ENCODE measurements at regions not wholly inside any gene's neighbourhood (a gene's known extent, or its start where the extent isn't known, plus 50 kb on each side); places are given as distances from the start of the nearest gene placed in this dataset.
A peak's percentile ranks its signal among the peaks of the same experiment; 100 is the strongest.

- intact Hi-C loops (cut with DNase I), result no loop called here
- DNase-seq, result no peak
- no peak overlapping the region for H3K4me3 ChIP-seq
- no peak overlapping the region for H3K27ac ChIP-seq
- H3K9me3 ChIP-seq, result no peaks in the 10 kb centered on the region
- ATAC-seq, result no peak
- no peaks in the 10 kb centered on the region for H3K27me3 ChIP-seq
- TF ChIP-seq CTCF (IDR thresholded peaks at IDR 0.05), result no peak
- H3K36me3 ChIP-seq, result no peaks in the 10 kb centered on the region
- H3K4me1 ChIP-seq, result no peaks in the 10 kb centered on the region
Measured at GRCh38 chr11:22458161-22458560, 120.0 kb downstream of the SLC17A6 start.

GRCh38 chr11:22456993-22457762 lies 119.0 kb downstream of the SLC17A6 start:
- H3K4me1 ChIP-seq, result no peaks in the 10 kb centered on the region
- TF ChIP-seq CTCF (IDR thresholded peaks at IDR 0.05), result no peak
- H3K4me3 ChIP-seq, result no peak overlapping the region
- H3K36me3 ChIP-seq, result no peaks in the 10 kb centered on the region
- intact Hi-C loops (cut with DNase I), result no loop called here
- DNase-seq (no peak), ATAC-seq (peak; percentile 55)
- no peaks in the 10 kb centered on the region for H3K9me3 ChIP-seq
- no peaks in the 10 kb centered on the region for H3K27me3 ChIP-seq
- no peak overlapping the region for H3K27ac ChIP-seq

- H3K27me3 ChIP-seq, result no peaks in the 10 kb centered on the region
- no peaks in the 10 kb centered on the region for H3K9me3 ChIP-seq
- ATAC-seq, result no peak
- intact Hi-C loops (cut with DNase I), result no loop called here
- no peaks in the 10 kb centered on the region for H3K36me3 ChIP-seq
- DNase-seq, result no peak
- TF ChIP-seq CTCF (IDR thresholded peaks at IDR 0.05), result no peak
- H3K4me1 ChIP-seq, result no peaks in the 10 kb centered on the region
- H3K4me3 ChIP-seq, result no peak overlapping the region
- H3K27ac ChIP-seq, result no peak overlapping the region
Measured at GRCh38 chr11:22454461-22455090, 116.4 kb downstream of the SLC17A6 start.

- intact Hi-C loops (cut with DNase I), result no loop called here
- H3K9me3 ChIP-seq, result no peaks in the 10 kb centered on the region
- no peaks in the 10 kb centered on the region for H3K27me3 ChIP-seq
- no peaks in the 10 kb centered on the region for H3K36me3 ChIP-seq
- TF ChIP-seq CTCF (IDR thresholded peaks at IDR 0.05), result no peak
- H3K4me3 ChIP-seq, result no peak overlapping the region
- DNase-seq (no peak), ATAC-seq (no peak)
- no peak overlapping the region for H3K27ac ChIP-seq
- H3K4me1 ChIP-seq, result no peaks in the 10 kb centered on the region
Measured at GRCh38 chr11:22449441-22449840, 111.3 kb downstream of the SLC17A6 start.

GRCh38 chr11:22444076-22444475 lies 105.9 kb downstream of the SLC17A6 start:
- no peak overlapping the region for H3K27ac ChIP-seq
- no peaks in the 10 kb centered on the region for H3K4me1 ChIP-seq

More at GRCh38 chr11:22444076-22444475, 105.9 kb downstream of the SLC17A6 start:
- H3K36me3 ChIP-seq, result no peaks in the 10 kb centered on the region
- no peaks in the 10 kb centered on the region for H3K27me3 ChIP-seq
- intact Hi-C loops (cut with DNase I), result no loop called here
- DNase-seq (no peak), ATAC-seq (no peak)
- no peak overlapping the region for H3K4me3 ChIP-seq
- H3K9me3 ChIP-seq, result no peaks in the 10 kb centered on the region
- no peak for TF ChIP-seq CTCF (IDR thresholded peaks at IDR 0.05)
